ENCODE measurements at regions not wholly inside any gene's neighbourhood (a gene's known extent, or its start where the extent isn't known, plus 50 kb on each side); places are given as distances from the start of the nearest gene placed in this dataset.
"Not testable (repeated sequence)": the region's sequence is repeated elsewhere in the genome, so short reads cannot be mapped to it uniquely, and the experiment has no call there.

- TF ChIP-seq CTCF (conservative IDR thresholded peaks at IDR 0.05; ENCODE audit: low read length); EZH2phosphoT487 (IDR thresholded peaks at IDR 0.05; ENCODE audit: borderline replicate concordance): not testable (repeated sequence)
Measured at GRCh38 chr22:48620460-48620859, 1207.2 kb downstream of the BRD1 start.
